Neuronal stem cell (in vitro differentiated cells): ENCODE measurements at regions not wholly inside any gene's neighbourhood (a gene's known extent, or its start where the extent isn't known, plus 50 kb on each side); places are given as distances from the start of the nearest gene placed in this dataset.
A peak's percentile ranks its signal among the peaks of the same experiment; 100 is the strongest.

ENCODE experiments used
- DNase-seq: peaks from one replicate; pipeline ENCODE4 v3.0.0-alpha.2; 2013; ENCODE audit warnings: low spot score
- H2AFZ ChIP-seq: one replicate; pipeline ENCODE4 v1.6.1; 2013; ENCODE audit warnings: mild to moderate bottlenecking, low read length, inconsistent platforms
- H2AK5ac ChIP-seq: 2 replicates; pipeline ENCODE4 v1.6.1; 2013; ENCODE audit warnings: low read depth, mild to moderate bottlenecking, inconsistent platforms, low read length, moderate library complexity, mixed read lengths
- H2BK120ac ChIP-seq: 2 replicates; pipeline ENCODE4 v1.6.1; 2013; ENCODE audit warnings: low read depth, mild to moderate bottlenecking, inconsistent platforms, low read length, moderate library complexity, mixed read lengths
- H2BK12ac ChIP-seq: one replicate; pipeline ENCODE4 v1.6.1; 2013; ENCODE audit warnings: low read length, inconsistent platforms
- H2BK15ac ChIP-seq: 2 replicates; pipeline ENCODE4 v1.6.1; 2013; ENCODE audit warnings: mild to moderate bottlenecking, low read length, inconsistent platforms, mixed read lengths
- H2BK5ac ChIP-seq: one replicate; pipeline ENCODE4 v1.6.1; 2013; ENCODE audit warnings: inconsistent platforms, mild to moderate bottlenecking, low read length, moderate library complexity
- H3K14ac ChIP-seq: one replicate; pipeline ENCODE4 v1.6.1; 2013; ENCODE audit warnings: low read length, inconsistent platforms
- H3K18ac ChIP-seq: 2 replicates; pipeline ENCODE4 v1.6.1; 2013; ENCODE audit warnings: low read length, inconsistent platforms
- H3K23ac ChIP-seq: 2 replicates; pipeline ENCODE4 v1.6.1; 2013; ENCODE audit warnings: low read depth, mild to moderate bottlenecking, mixed read lengths, low read length, inconsistent platforms; ENCODE audit not compliant: poor library complexity
- H3K27ac ChIP-seq: replicated peaks from 3 replicates; pipeline ENCODE4 v1.5.1; 2013; ENCODE audit warnings: low read length, inconsistent platforms
- H3K27me3 ChIP-seq, 3 experiments: 2 replicates each; pipeline ENCODE4 v1.6.1; 2013; ENCODE audit warnings: low read length in 3 of 3, mild to moderate bottlenecking in 2 of 3, inconsistent platforms in 1 of 3, low read depth in 1 of 3, mixed read lengths in 1 of 3, moderate library complexity in 1 of 3; ENCODE audit not compliant: control insufficient read depth in 3 of 3, insufficient read depth in 3 of 3
- H3K36me3 ChIP-seq, 2 donors: replicated peaks in 1 of 2; 2 replicates each; pipeline ENCODE4 v1.6.1; 2013; ENCODE audit warnings: low read length in 2 of 2; ENCODE audit not compliant: control insufficient read depth in 2 of 2, insufficient read depth in 2 of 2
- H3K4ac ChIP-seq: 2 replicates; pipeline ENCODE4 v1.6.1; 2013; ENCODE audit warnings: inconsistent platforms, mild to moderate bottlenecking, low read length, moderate library complexity
- H3K4me1 ChIP-seq, 2 donors: 1 replicate in 1 of 2; 2 replicates in 1 of 2; pipeline ENCODE4 v1.6.1; 2013; ENCODE audit warnings: low read length in 2 of 2, low read depth in 1 of 2; ENCODE audit not compliant: control insufficient read depth in 2 of 2, insufficient read depth in 1 of 2
- H3K4me2 ChIP-seq: one replicate; pipeline ENCODE4 v1.6.1; 2013; ENCODE audit warnings: mild to moderate bottlenecking, low read length, inconsistent platforms; ENCODE audit not compliant: insufficient read depth, poor library complexity, severe bottlenecking
- H3K4me3 ChIP-seq, 2 donors: 2 replicates each; pipeline ENCODE4 v1.5.1; 2013; ENCODE audit warnings: low read length in 2 of 2, mild to moderate bottlenecking in 2 of 2, inconsistent platforms in 1 of 2, moderate library complexity in 1 of 2
- H3K79me1 ChIP-seq: one replicate; pipeline ENCODE4 v1.6.1; 2013; ENCODE audit warnings: low read depth, mild to moderate bottlenecking, inconsistent platforms, low read length, moderate library complexity
- H3K9ac ChIP-seq: one replicate; pipeline ENCODE4 v1.6.1; 2013; ENCODE audit warnings: mild to moderate bottlenecking, low read depth, low read length, inconsistent platforms; ENCODE audit not compliant: poor library complexity
- H3K9me3 ChIP-seq, 2 donors: replicated peaks in 1 of 2; 2 replicates each; pipeline versions ENCODE3 to v1.6.1; 2013; ENCODE audit warnings: low read length in 2 of 2, mild to moderate bottlenecking in 2 of 2, inconsistent platforms in 1 of 2, low read depth in 1 of 2, mixed read lengths in 1 of 2, moderate library complexity in 1 of 2; ENCODE audit not compliant: control insufficient read depth in 2 of 2, insufficient read depth in 1 of 2
- H4K8ac ChIP-seq: one replicate; pipeline ENCODE4 v1.6.1; 2013; ENCODE audit warnings: low read depth, mild to moderate bottlenecking, inconsistent platforms, low read length, moderate library complexity
- H4K91ac ChIP-seq: one replicate; pipeline ENCODE4 v1.6.1; 2013; ENCODE audit warnings: low read length, low read depth, mild to moderate bottlenecking, inconsistent platforms; ENCODE audit not compliant: poor library complexity
- whole genome bisulfite sequencing, 2 donors: extraction: QIAGEN DNeasy Blood & Tissue Kit; methylation state at CpG; one replicate each; pipeline ENCODE4 v1.1.7; 2013; ENCODE audit warnings: missing lambda C conversion rate in 2 of 2, mixed read lengths in 1 of 2; ENCODE audit not compliant: insufficient read length in 2 of 2, insufficient replicate concordance in 1 of 2; ENCODE audit errors: extremely low coverage in 2 of 2; 5-methylcytosine and 5-hydroxymethylcytosine counted together

DNA sequence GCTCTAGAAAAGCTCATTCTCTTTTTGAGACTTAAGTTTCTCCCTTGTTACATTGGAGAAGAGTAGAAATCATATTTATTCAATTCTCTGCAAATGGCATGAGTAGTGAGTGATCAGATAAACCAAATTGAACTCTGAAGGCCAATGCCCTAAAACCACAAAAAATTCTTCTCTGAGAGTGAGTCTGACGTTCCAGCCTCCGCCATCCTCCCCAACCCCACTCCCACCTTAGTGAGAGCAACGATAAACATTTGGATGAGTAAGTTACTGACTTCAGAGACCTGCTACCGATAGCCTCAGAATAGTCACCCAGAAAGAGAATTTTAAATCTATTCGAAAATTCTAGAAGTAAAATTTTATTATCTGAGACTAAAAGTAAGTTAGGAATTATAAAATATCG lies 94.6 kb downstream of the TFAP2A start:
- H3K14ac ChIP-seq = no peak overlapping the region
- no peak overlapping the region for H3K23ac ChIP-seq
- no peak overlapping the region for H2BK15ac ChIP-seq
- no peak overlapping the region for H3K18ac ChIP-seq
- H3K4ac ChIP-seq = no peak overlapping the region
- H3K4me1 ChIP-seq = peaks cover 0 to 3% of the 10 kb centered on the region in 2 donors
- H3K4me2 ChIP-seq = no peak overlapping the region
- no peak overlapping the region for H4K8ac ChIP-seq
- H3K4me3 ChIP-seq = no peak overlapping the region
- H3K9me3 ChIP-seq = no peaks in the 10 kb centered on the region
- H3K27ac ChIP-seq = no peak overlapping the region
- no peak overlapping the region for H2AFZ ChIP-seq
- no peak overlapping the region for H4K91ac ChIP-seq
- no peaks in the 10 kb centered on the region for H3K27me3 ChIP-seq
- no CpG with 5 or more reads among the region's 6 CpGs for WGBS, 2 donors
- no peaks in the 10 kb centered on the region for H3K36me3 ChIP-seq
- no peak overlapping the region for H2BK5ac ChIP-seq
- H3K79me1 ChIP-seq = no peaks in the 10 kb centered on the region
- DNase-seq = no peak
- H3K9ac ChIP-seq = no peak overlapping the region
- H2BK120ac ChIP-seq = no peak overlapping the region
- no peak overlapping the region for H2BK12ac ChIP-seq
- H2AK5ac ChIP-seq = no peak overlapping the region

DNA sequence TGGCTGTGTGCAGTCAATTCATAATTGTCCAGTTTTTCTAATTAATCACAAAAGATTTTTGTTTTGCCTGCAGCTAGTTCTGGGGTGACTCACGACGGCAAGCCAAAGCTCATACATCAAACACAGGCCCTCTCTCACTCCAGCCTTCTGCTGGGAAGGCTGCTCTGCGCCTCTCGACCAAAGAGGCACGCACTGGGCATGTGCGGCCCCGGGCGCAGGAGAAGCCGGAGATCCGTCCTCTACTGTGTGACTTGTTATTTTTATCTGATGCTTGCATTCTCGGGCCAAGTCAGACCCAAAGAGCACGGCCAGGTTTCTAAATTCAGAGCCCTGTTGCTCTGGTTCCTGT lies 98.5 kb downstream of the TFAP2A start:
- H3K79me1 ChIP-seq = no peaks in the 10 kb centered on the region
- H2AK5ac ChIP-seq = no peak overlapping the region
- H2AFZ ChIP-seq = no peak overlapping the region
- no peak overlapping the region for H2BK120ac ChIP-seq
- no peaks in the 10 kb centered on the region for H3K36me3 ChIP-seq
- no peak overlapping the region for H4K8ac ChIP-seq
- peaks cover 0 to 9% of the 10 kb centered on the region in 2 donors for H3K4me1 ChIP-seq
- no peak overlapping the region for H3K14ac ChIP-seq
- no peak overlapping the region for H3K4ac ChIP-seq
- H2BK12ac ChIP-seq = no peak overlapping the region
- H3K27ac ChIP-seq = no peak overlapping the region
- no CpG with 5 or more reads among the region's 12 CpGs for WGBS, 2 donors
- H3K4me2 ChIP-seq = no peak overlapping the region
- H4K91ac ChIP-seq = no peak overlapping the region
- no peaks in the 10 kb centered on the region for H3K9me3 ChIP-seq
- no peak overlapping the region for H3K4me3 ChIP-seq
- no peaks in the 10 kb centered on the region for H3K27me3 ChIP-seq
- peak overlapping the region; percentile 62 for H3K18ac ChIP-seq
- H3K23ac ChIP-seq = peak overlapping the region; percentile 46
- no peak overlapping the region for H2BK5ac ChIP-seq
- no peak for DNase-seq
- H3K9ac ChIP-seq = no peak overlapping the region
- peak overlapping the region; percentile 47 for H2BK15ac ChIP-seq

DNA sequence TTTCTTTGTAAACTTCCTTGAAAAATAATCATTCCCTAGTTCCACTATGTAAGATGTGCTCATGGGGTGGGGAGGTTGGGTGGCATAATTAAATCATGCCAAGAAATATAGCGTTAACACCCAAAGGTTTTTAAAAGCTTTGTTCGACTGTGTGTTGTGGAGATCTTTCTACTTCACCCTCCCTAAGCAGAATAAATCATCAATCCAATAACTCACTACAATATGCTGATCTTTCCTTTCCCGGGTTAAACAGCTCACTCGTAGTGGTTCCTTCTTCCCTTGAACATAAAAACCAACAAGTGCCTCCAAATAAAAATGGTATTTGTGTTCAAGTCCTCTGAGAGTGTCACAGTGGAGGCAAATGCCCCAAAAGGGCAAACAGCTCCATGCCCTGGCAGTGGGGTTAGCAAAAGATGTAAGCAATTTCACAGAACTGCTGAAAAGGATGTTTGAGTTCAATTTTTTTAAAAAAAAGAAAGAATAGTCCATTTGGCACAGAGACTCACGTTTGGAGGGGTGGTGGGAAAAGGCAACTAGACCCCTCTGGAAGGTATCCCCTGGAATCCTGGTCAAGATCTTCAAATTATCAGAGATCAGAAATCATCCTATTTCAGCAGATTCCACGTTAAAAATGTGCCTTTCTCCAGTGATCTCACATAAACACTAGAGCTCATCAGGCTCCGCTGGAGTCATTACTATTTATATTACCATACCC lies 99.1 kb downstream of the TFAP2A start:
- Histone ChIP-seq H2AFZ (no peak overlapping the region), H3K4me1 (peaks cover 0 to 11% of the 10 kb centered on the region in 2 donors), H3K18ac (no peak overlapping the region), H3K9me3 (no peaks in the 10 kb centered on the region), H4K91ac (no peak overlapping the region), H2BK120ac (no peak overlapping the region), H2AK5ac (no peak overlapping the region), H2BK12ac (no peak overlapping the region), H2BK5ac (no peak overlapping the region), H3K4ac (no peak overlapping the region), H3K36me3 (no peaks in the 10 kb centered on the region), H3K9ac (no peak overlapping the region), H3K23ac (no peak overlapping the region), H3K79me1 (no peaks in the 10 kb centered on the region), H4K8ac (no peak overlapping the region), H3K27ac (no peak overlapping the region), H2BK15ac (peak overlapping the region; percentile 47), H3K14ac (no peak overlapping the region), H3K4me3 (no peak overlapping the region), H3K27me3 (no peaks in the 10 kb centered on the region), H3K4me2 (no peak overlapping the region)
- WGBS, 2 donors = no CpG with 5 or more reads among the region's 7 CpGs
- DNase-seq = no peak

DNA sequence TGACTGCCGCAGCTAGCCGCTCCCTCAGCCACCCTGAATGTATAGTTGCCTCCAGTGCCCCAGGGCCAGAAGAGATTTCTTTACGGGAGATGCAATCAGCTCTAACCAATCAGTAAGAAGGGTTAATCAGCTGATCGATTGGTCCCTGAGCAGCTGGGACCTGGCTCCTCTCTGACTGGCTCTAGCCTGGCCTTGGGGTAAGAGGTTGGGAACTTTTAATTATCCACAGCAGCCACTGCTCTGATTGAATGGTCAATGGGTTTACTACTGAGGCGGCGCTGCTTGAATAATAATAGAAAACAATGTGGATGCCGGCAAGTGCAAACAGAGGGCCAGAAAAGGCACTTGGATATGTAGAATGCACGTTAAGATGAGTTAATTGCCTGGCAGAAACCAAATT lies 99.8 kb downstream of the TFAP2A start:
- no peak overlapping the region for H3K14ac ChIP-seq
- no peaks in the 10 kb centered on the region for H3K27me3 ChIP-seq
- H3K4ac ChIP-seq = no peak overlapping the region
- H2BK12ac ChIP-seq = no peak overlapping the region
- no peak overlapping the region for H2AK5ac ChIP-seq
- H3K36me3 ChIP-seq = no peaks in the 10 kb centered on the region
- H3K79me1 ChIP-seq = no peaks in the 10 kb centered on the region
- no peak overlapping the region for H4K91ac ChIP-seq
- H3K18ac ChIP-seq = no peak overlapping the region
- H3K27ac ChIP-seq = no peak overlapping the region
- no peak overlapping the region for H2BK120ac ChIP-seq
- no peak for DNase-seq
- H3K4me3 ChIP-seq = no peak overlapping the region
- H2BK15ac ChIP-seq = no peak overlapping the region
- H2BK5ac ChIP-seq = no peak overlapping the region
- no CpG with 5 or more reads among the region's 8 CpGs for WGBS, 2 donors
- H3K9ac ChIP-seq = no peak overlapping the region
- H3K23ac ChIP-seq = no peak overlapping the region
- no peak overlapping the region for H2AFZ ChIP-seq
- no peaks in the 10 kb centered on the region for H3K9me3 ChIP-seq
- no peak overlapping the region for H3K4me2 ChIP-seq
- H3K4me1 ChIP-seq = peaks cover 0 to 11% of the 10 kb centered on the region in 2 donors
- H4K8ac ChIP-seq = no peak overlapping the region
